ENCODE measurements at regions not wholly inside any gene's neighbourhood (a gene's known extent, or its start where the extent isn't known, plus 50 kb on each side); places are given as distances from the start of the nearest gene placed in this dataset.

GRCh38 chr1:59051007-59051406, 245.9 kb upstream of the FGGY start:
- peaks cover 23% of the 10 kb centered on the region for H3K4me1 ChIP-seq (ENCODE audit: insufficient read depth)
- no peaks in the 10 kb centered on the region for H3K9me3 ChIP-seq (ENCODE audit: low read depth)
- H4K20me1 ChIP-seq (ENCODE audit: insufficient read depth, poor library complexity, severe bottlenecking), result no peaks in the 10 kb centered on the region
- no peaks in the 10 kb centered on the region for H3K79me2 ChIP-seq
- TF ChIP-seq EZH2 (IDR thresholded peaks at IDR 0.05; ENCODE audit: borderline replicate concordance), result no peak
- no peak for TF ChIP-seq EZH2phosphoT487 (IDR thresholded peaks at IDR 0.05; ENCODE audit: low read depth, severe bottlenecking, unreplicated experiment)
- TF ChIP-seq CTCF (IDR thresholded peaks at IDR 0.05; ENCODE audit: poor library complexity), result no peak
- H3K27ac ChIP-seq, result no peak overlapping the region
- no peaks in the 10 kb centered on the region for H3K9me2 ChIP-seq (replicated peaks; ENCODE audit: insufficient read depth)
- H3K4me2 ChIP-seq, result no peak overlapping the region
- no peaks in the 10 kb centered on the region for H3K27me3 ChIP-seq
- DNase-seq (ENCODE audit: low spot score), result no peak
- H3K36me3 ChIP-seq (replicated peaks; ENCODE audit: insufficient read depth, low read depth), result no peaks in the 10 kb centered on the region
- H3K4me3 ChIP-seq, result no peak overlapping the region
- H2AFZ ChIP-seq, result no peak overlapping the region
- WGBS (ENCODE audit: low lambda C conversion rate, missing lambda C conversion rate), result 85% methylated on average over 4 of the region's 4 CpGs

- H3K79me2 ChIP-seq, result no peaks in the 10 kb centered on the region
- H2AFZ ChIP-seq, result no peak overlapping the region
- no peaks in the 10 kb centered on the region for H3K27me3 ChIP-seq
- H3K27ac ChIP-seq, result peak overlapping the region; percentile 29
- TF ChIP-seq EZH2phosphoT487 (IDR thresholded peaks at IDR 0.05; ENCODE audit: low read depth, severe bottlenecking, unreplicated experiment) (no peak), CTCF (IDR thresholded peaks at IDR 0.05; ENCODE audit: poor library complexity) (no peak), EZH2 (IDR thresholded peaks at IDR 0.05; ENCODE audit: borderline replicate concordance) (no peak)
- H4K20me1 ChIP-seq (ENCODE audit: insufficient read depth, poor library complexity, severe bottlenecking), result no peaks in the 10 kb centered on the region
- 31% methylated on average over 5 of the region's 5 CpGs for WGBS (ENCODE audit: low lambda C conversion rate, missing lambda C conversion rate)
- H3K4me3 ChIP-seq, result no peak overlapping the region
- H3K4me2 ChIP-seq, result peak overlapping the region; percentile 1
- peaks cover 23% of the 10 kb centered on the region for H3K4me1 ChIP-seq (ENCODE audit: insufficient read depth)
- no peaks in the 10 kb centered on the region for H3K9me3 ChIP-seq (ENCODE audit: low read depth)
- no peaks in the 10 kb centered on the region for H3K36me3 ChIP-seq (replicated peaks; ENCODE audit: insufficient read depth, low read depth)
- H3K9me2 ChIP-seq (replicated peaks; ENCODE audit: insufficient read depth), result no peaks in the 10 kb centered on the region
- peak; percentile 38 for DNase-seq (ENCODE audit: low spot score)
These were observed 244.7 kb upstream of the FGGY start for GRCh38 chr1:59052166-59052590.

DNA sequence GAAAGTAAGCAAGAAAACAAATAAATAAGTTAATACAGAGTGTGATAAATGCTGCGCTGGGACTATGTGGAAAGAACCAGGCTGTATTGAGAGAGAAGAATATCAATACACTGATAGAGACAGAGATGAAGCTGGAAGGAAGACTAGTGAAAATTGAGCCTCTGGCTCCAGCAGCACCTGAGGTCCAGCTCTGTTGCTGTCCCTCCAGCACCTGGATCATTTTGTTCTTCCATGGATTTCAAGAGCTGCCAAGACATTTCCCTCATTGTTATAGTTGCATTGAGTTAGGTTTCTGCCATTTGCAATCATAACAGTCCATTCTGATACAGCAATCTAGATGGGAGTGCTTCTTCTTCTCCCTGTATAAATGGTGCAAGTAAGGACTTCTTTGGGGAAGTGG, 242.7 kb upstream of the FGGY start:
- no peak overlapping the region for H3K27ac ChIP-seq
- H4K20me1 ChIP-seq (ENCODE audit: insufficient read depth, poor library complexity, severe bottlenecking), result no peaks in the 10 kb centered on the region
- H3K9me2 ChIP-seq (replicated peaks; ENCODE audit: insufficient read depth), result no peaks in the 10 kb centered on the region
- 97% methylated on average over 1 of the region's 1 CpG for WGBS (ENCODE audit: low lambda C conversion rate, missing lambda C conversion rate)
- no peaks in the 10 kb centered on the region for H3K36me3 ChIP-seq (replicated peaks; ENCODE audit: insufficient read depth, low read depth)
- no peak overlapping the region for H3K4me2 ChIP-seq
- H3K27me3 ChIP-seq, result no peaks in the 10 kb centered on the region
- peaks cover 37% of the 10 kb centered on the region for H3K4me1 ChIP-seq (ENCODE audit: insufficient read depth)
- DNase-seq (ENCODE audit: low spot score), result no peak
- no peaks in the 10 kb centered on the region for H3K9me3 ChIP-seq (ENCODE audit: low read depth)
- H3K4me3 ChIP-seq, result no peak overlapping the region
- H3K79me2 ChIP-seq, result no peaks in the 10 kb centered on the region
- H2AFZ ChIP-seq, result no peak overlapping the region
- TF ChIP-seq CTCF (IDR thresholded peaks at IDR 0.05; ENCODE audit: poor library complexity) (no peak), EZH2phosphoT487 (IDR thresholded peaks at IDR 0.05; ENCODE audit: low read depth, severe bottlenecking, unreplicated experiment) (no peak), EZH2 (IDR thresholded peaks at IDR 0.05; ENCODE audit: borderline replicate concordance) (no peak)

All from hepatocyte (in vitro differentiated cells).